ELR (cell line): ENCODE measurements at regions not wholly inside any gene's neighbourhood (a gene's known extent, or its start where the extent isn't known, plus 50 kb on each side); places are given as distances from the start of the nearest gene placed in this dataset.

ENCODE experiments used
- DNase-seq: peaks from one replicate; pipeline ENCODE4 v3.0.0-alpha.2; 2015; ENCODE audit warnings: low read depth

- no peak for DNase-seq
Observed at GRCh38 chr1:191892716-191893115, 265.5 kb upstream of the RGS18 start.

DNA sequence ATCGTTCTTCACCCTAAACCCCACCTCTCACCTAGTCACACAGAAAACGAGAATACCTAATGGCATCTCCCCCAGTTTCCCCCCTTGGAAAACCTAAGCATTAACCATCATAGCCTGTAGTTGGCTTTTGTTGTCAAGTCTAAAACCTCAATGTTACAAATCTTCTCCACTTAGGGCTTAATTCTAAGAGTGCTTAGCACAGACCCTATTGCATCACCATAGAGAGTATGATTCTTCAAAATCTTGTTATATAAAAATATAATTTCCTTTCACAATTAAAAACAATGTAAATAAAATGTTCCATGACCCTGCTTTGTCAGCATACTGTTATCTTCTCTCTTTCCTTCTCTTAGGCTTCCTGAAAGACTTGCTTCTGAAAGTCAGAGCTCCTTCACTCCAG is 263.2 kb upstream of the RGS18 start:
- DNase-seq, result no peak

- no peak for DNase-seq
Observed at GRCh38 chr1:191895462-191896058, 262.7 kb upstream of the RGS18 start.

GRCh38 chr1:191897134-191897533 is 261.1 kb upstream of the RGS18 start:
- no peak for DNase-seq

DNA sequence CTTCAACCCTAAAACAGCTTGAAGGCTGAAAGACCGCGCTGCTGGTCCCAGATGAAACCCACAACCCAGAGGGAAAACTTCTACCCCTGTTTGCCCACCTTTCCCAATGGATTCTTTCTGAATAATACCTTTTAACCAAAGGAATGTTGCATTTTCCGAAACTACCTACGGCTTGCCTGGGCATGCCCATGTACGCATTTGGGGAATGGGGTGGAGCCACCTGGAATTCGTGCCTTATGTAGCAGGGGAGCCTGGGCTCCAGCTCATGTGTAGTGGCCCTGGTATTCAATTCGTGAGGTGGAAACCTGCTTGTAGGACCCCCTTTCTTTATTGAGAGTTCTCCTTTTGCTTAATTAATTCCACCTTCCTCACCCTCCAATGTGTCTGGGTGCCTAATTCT is 256.6 kb upstream of the RGS18 start:
- DNase-seq, result no peak

DNA sequence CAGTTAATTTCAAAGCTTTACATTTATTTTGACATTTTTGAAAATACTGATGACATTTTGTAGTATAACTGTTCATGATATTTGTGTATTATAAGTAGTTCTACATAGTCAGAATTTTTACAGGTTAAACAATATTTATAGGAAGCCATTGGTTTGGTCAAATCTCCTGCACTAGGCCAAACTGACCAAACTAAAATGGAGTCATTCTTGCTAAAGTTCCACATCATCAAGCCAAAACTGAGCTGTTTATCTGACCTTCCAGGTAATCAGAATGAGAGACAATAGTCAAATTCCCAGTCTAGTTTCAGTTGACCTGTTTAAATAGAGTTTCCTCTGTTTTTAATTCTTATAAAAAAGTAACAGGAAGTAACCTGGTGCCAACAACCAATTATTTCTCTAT is 253.3 kb upstream of the RGS18 start:
- DNase-seq, result no peak

DNA sequence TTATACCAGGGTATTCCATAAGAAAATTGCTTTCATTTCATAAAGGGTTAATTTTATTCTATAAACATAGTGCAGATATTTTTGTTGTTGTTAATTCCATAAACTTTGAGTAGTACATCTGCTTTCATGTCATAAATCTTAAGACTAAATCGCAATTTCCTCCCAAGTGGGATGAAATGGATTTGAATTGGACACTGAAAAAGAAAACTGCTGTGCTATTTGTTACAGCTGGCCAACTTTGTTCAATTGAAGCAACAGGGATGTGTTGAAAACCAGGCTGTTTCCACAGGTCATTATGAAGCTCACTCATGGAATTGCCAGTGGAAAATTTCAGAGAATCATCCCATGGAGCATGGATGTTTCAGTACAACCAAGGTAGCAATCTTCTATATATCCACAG is 252.5 kb upstream of the RGS18 start:
- DNase-seq, result no peak

DNA sequence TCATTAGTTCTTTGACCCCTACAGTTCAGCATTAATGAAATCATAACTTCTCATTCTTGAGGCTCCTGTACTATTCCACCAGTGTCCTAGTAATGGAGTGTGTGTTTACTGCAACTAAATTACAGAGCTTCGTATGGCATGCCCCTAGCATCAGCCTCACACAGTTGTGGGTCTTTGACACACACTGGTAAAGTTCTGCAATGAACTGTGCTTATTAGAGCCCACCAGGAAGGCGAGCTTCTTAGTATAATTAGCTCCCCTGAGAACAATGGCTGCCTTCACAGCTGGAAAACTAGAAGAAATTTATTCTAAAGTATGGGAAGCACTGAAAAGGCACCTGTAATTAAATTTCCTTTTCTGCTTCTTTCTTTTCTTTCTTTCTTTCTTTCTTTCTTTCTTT is 251.1 kb upstream of the RGS18 start:
- DNase-seq, result no peak

- DNase-seq, result no peak
Observed at GRCh38 chr1:191910245-191910644, 248.0 kb upstream of the RGS18 start.

DNA sequence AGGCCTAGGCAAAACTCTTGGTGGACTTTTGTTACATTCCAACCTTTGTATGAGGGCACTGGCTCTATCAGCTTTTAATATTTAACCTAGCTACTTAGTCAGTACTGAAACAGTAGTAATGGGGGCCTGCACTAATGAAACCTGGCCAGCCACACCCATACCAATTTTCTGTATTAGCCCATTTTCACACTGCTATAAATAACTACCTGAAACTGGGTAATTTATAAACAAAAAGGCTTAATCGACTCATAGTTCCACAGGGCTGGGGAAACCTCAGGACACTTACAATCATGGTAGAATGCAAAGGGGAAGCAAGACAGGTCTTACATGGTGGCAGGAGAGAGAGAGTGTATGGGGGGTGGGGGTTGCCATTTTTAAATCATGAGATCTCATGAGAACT is 245.7 kb upstream of the RGS18 start:
- no peak for DNase-seq

DNA sequence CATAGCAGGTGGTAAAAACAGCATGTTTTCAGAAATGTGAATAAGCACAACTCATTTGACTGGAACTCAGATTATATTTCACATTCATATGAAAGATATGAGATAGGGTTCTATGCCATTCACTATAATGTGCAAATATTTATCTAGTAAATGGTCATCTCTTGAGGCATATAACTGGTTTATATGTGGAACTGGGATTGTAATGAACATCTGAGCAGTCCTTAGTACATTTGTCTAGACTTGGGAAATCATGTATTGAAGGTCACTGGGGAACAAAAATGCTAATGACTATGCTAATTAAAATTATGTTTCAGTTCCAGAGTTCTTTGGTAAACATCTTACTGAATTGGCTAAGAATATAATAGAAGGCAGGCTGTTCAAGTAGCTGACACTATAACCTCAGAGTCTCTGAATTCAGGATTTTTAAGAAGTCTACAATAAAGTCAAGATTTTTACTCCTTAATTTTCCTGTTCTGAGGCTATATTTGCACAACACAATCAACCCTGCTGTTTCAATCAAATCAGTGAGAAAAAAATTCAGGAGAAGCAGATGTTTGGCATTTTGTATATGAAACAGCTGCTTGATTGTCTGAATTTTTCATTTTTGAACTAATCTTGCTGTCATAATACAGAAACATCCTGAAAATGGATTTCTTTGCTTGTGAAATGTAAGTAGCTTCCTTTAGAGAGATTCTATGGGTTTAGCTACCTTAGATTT is 244.8 kb upstream of the RGS18 start:
- DNase-seq, result no peak

- no peak for DNase-seq
Observed at GRCh38 chr1:191929383-191929782, 228.9 kb upstream of the RGS18 start.

GRCh38 chr1:191943684-191944083 is 214.6 kb upstream of the RGS18 start:
- no peak for DNase-seq

GRCh38 chr1:191953526-191953925 is 204.7 kb upstream of the RGS18 start:
- DNase-seq, result no peak

DNA sequence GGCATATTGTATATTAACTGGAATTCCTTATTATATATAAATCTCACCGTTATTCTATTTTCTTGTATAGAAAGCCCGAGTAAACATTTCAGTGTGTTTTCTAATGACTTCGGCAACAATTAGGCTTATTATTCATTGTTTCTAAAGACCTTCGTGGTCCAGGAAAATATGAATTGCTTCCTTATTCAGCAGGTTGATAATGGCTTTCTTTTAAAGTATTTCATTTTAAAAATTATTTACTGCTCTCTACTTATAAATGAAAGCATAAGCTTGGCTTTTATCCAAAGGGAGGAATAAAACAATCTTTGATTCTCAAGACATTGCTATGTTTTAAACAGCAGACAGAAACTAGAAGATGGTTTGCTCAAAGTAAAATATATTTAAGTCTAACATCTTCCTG is 198.4 kb upstream of the RGS18 start:
- no peak for DNase-seq

- DNase-seq, result peak; percentile 85
Observed at GRCh38 chr1:191963286-191963685, 195.0 kb upstream of the RGS18 start.

DNA sequence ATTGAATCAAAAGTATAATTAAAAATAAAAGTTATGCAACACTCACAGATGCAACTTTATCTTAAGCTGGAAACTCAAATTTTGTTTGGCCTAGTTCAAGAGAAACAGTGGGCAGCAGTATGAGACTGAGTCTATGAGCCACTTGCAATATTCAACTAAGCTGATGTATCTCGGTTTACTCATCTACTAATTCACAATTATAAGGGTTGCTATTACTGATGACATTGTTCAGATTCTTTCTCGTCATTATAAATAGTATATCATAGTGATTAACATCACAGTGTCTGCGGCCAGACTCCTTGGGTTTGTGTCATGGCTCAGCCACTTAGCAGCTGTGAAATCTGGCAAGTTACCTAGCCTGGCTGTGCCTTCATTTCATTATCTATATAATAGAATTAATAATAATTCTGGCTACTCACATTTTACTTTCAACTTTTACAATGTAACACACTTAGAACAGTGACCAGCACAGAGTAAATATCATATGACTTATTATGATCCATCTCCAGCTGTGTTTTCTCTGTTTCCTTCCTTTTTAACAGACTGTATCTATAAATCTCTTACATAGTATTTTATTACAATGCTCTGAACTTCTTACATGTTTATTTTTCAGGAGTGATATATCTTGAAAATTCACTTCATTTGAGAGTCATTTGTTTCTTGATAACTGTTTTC is 194.3 kb upstream of the RGS18 start:
- DNase-seq, result peak; percentile 49

DNA sequence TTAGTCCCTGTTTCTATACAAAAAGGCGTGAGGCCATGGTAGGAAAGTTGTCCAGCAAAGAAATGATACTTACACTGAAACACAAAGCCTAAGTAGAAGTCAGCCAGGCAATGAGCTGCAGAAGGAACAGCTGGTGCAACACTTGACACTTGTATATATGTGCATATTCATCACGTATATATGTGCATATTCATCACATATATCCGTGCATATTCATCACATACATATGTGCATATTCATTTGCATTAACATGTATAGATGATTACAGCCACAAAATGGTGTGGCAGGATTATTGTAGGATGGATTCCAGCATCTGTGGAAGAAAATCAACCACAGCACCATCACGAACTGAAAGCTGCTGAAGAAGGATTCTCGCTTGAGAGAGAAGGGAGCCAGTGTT is 189.0 kb upstream of the RGS18 start:
- no peak for DNase-seq

- no peak for DNase-seq
Observed at GRCh38 chr1:191970116-191970515, 188.1 kb upstream of the RGS18 start.

GRCh38 chr1:191971447-191971846 is 186.8 kb upstream of the RGS18 start:
- DNase-seq, result no peak

DNA sequence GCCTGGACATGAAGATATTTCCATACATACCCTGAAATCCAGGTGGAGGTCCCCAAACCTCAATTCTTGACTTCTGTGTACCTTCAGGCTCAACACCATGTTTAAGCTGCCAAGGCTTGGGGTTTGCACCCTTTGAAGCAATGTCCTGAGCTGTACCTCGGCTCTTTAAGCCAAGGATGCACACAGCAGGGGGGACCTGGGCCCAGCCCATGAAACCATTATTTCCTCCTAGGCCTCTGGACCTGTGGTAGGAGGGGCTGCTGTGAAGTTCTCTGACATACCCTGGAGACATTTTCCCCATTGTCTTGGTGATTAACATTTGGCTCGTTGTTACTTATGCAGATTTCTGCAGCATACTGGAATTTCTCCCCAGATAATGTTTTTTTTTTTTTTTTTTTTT is 184.3 kb upstream of the RGS18 start:
- DNase-seq, result no peak

DNA sequence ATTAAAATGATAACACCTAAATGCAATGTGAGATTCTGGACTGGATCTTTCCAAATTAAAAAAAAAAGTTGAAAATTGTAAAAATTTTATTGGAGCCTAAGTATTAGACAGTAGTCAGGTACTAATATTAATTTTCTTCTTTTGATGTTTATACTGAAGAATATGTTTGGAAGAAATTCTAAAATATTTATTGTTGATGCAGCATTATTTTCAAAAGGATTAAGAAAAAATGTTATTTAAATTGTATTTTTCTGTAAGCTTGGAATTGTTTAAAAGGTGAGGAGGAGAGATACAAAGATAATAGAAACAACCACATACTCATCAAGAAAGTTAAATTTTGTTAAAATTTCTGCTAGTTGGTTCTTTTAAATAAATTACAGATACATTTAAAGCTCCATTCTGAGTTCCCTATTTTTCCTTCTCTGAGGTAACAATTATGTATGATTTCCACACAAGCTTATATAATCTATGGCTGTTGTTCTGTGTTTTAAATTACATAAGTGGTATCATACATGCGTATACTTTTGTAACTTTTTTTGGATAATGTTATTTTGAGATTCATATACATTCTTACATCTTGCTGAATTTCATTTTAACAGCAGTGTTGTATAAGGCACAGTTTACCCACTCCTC is 180.3 kb upstream of the RGS18 start:
- DNase-seq, result no peak

DNA sequence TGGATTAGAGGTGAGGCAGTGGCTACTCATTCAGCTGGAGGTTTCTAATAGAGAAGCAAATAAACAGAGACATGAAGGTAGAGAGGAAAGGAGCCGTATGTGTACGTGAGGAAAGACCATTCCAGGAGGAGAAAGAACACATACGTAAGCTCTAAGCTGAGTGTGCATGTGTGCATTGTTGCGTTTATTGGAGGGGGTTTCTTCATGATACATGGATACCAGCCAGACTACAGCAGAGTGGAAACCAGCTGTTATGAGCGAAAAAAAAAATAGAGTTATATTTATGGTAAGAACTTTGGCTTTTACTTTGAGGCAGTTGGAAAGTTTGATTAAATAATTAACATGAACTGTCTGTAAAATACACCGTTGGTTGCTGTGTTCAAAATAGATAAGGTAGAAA is 173.4 kb upstream of the RGS18 start:
- DNase-seq, result no peak
